Urinary bladder (tissue), 3 donors: ENCODE measurements at regions not wholly inside any gene's neighbourhood (a gene's known extent, or its start where the extent isn't known, plus 50 kb on each side); places are given as distances from the start of the nearest gene placed in this dataset.
"Not testable (repeated sequence)": the region's sequence is repeated elsewhere in the genome, so short reads cannot be mapped to it uniquely, and the experiment has no call there.

Experiments used
- DNase-seq: peaks from one replicate; pipeline ENCODE4 v3.0.0-alpha.2; 2015; ENCODE audit errors: extremely low spot score
- H3K27ac ChIP-seq: one replicate; pipeline ENCODE4 v1.5.1; 2013; ENCODE audit warnings: low read depth, mild to moderate bottlenecking, moderate library complexity
- H3K36me3 ChIP-seq: one replicate; pipeline ENCODE4 v1.6.1; 2013; ENCODE audit warnings: mild to moderate bottlenecking, moderate library complexity; ENCODE audit not compliant: insufficient read depth
- H3K4me1 ChIP-seq: one replicate; pipeline ENCODE4 v1.6.1; 2013; ENCODE audit warnings: mild to moderate bottlenecking, moderate library complexity; ENCODE audit not compliant: insufficient read depth
- H3K4me3 ChIP-seq: one replicate; pipeline ENCODE4 v1.5.1; 2013; ENCODE audit warnings: low read depth, low read length
- WGBS: extraction: QIAGEN DNeasy Blood & Tissue Kit; methylation state at CpG from one replicate; pipeline ENCODE4 v1.1.7; 2013; 5-methylcytosine and 5-hydroxymethylcytosine counted together
- donor health status: healthy with polysubstance abuse.
- donor health status: healthy.

DNA sequence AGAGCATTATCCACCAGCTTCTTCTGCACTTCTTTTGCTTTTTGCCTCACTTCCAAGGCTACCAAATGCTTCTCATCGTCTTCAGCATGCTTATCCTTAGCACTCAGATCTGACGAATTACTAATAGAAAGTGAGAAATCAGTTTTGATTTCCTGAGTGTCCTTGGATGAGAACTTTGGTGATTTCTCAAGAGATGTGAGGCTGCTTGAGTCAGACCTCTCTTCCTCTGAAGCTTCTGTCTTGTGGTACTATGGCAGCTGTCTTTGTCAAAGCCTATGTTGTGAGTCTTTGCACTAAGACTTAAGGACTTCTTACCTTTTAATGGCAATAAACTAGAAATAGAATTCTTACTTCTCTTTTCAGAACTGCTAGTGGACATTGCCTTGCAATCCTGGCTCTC, 169.9 kb downstream of the CPE start:
- H3K27ac ChIP-seq, result no peak overlapping the region
- no peaks in the 10 kb centered on the region for H3K36me3 ChIP-seq
- no peak for DNase-seq
- no peaks in the 10 kb centered on the region for H3K4me1 ChIP-seq
- no peak overlapping the region for H3K4me3 ChIP-seq
- 77% methylated on average over 2 of the region's 2 CpGs for WGBS

GRCh38 chr4:165553221-165553810, 174.5 kb downstream of the CPE start:
- DNase-seq, result no peak
- H3K4me1 ChIP-seq, result no peaks in the 10 kb centered on the region
- H3K36me3 ChIP-seq, result no peaks in the 10 kb centered on the region
- 87% methylated on average over 2 of the region's 2 CpGs for WGBS
- no peak overlapping the region for H3K27ac ChIP-seq
- H3K4me3 ChIP-seq, result no peak overlapping the region

DNA sequence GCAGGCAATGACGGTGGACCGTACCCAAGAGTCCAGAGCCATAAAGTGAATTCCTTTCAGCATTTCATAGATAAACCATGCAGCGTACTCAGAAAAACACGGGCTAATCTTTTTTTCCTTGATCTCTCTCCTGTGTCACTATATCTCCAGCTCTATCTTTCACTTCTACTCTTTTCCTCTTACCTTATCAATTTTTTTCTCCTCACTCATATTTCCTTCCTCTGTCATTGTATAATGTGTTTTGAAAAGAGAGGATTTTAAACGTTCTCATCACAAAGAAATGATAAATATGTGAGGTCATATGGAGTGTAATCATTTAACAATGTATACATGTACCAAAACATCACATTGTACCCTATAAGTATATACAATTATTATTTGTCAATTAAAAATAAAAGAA, 176.5 kb downstream of the CPE start:
- DNase-seq, result no peak
- 36% methylated on average over 5 of the region's 5 CpGs for WGBS
- no peaks in the 10 kb centered on the region for H3K4me1 ChIP-seq
- H3K36me3 ChIP-seq, result no peaks in the 10 kb centered on the region
- no peak overlapping the region for H3K27ac ChIP-seq
- no peak overlapping the region for H3K4me3 ChIP-seq

- Histone ChIP-seq H3K4me1 (no peaks in the 10 kb centered on the region), H3K36me3 (no peaks in the 10 kb centered on the region), H3K27ac (no peak overlapping the region), H3K4me3 (no peak overlapping the region)
- 75% methylated on average over 1 of the region's 1 CpG for WGBS
- DNase-seq, result no peak
Measured at GRCh38 chr4:165556383-165556782, 177.6 kb downstream of the CPE start.

- Histone ChIP-seq H3K27ac (no peak overlapping the region), H3K4me3 (no peak overlapping the region), H3K4me1 (no peaks in the 10 kb centered on the region), H3K36me3 (no peaks in the 10 kb centered on the region)
- DNase-seq, result no peak
- 90% methylated on average over 4 of the region's 4 CpGs for WGBS
Measured at GRCh38 chr4:165560941-165561340, 182.1 kb downstream of the CPE start.

DNA sequence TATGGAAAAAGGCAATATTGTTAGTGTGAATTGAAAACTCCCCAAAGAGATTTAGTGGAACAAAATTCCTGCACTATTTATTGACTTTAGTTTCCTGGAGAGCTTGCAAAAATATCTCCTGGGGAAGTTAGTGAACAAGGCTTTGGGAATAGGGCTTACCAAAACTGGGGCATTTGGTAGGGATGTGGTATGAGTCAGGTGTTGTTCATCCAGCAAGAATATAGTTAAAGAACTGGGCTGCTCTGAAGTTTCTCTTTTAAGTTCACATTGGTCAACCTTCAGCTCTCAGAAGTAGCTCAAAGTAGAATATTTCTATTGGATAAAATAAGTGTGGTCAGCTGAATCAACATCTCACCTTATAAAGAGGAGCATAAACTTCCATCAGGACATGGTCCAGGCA, 185.0 kb downstream of the CPE start:
- Histone ChIP-seq H3K4me1 (no peaks in the 10 kb centered on the region), H3K4me3 (no peak overlapping the region), H3K27ac (no peak overlapping the region), H3K36me3 (no peaks in the 10 kb centered on the region)
- no peak for DNase-seq

- Histone ChIP-seq H3K27ac (no peak overlapping the region), H3K4me3 (no peak overlapping the region), H3K4me1 (no peaks in the 10 kb centered on the region), H3K36me3 (no peaks in the 10 kb centered on the region)
- no peak for DNase-seq
- 94% methylated on average over 8 of the region's 8 CpGs for WGBS
Measured at GRCh38 chr4:165569031-165569430, 190.2 kb downstream of the CPE start.

DNA sequence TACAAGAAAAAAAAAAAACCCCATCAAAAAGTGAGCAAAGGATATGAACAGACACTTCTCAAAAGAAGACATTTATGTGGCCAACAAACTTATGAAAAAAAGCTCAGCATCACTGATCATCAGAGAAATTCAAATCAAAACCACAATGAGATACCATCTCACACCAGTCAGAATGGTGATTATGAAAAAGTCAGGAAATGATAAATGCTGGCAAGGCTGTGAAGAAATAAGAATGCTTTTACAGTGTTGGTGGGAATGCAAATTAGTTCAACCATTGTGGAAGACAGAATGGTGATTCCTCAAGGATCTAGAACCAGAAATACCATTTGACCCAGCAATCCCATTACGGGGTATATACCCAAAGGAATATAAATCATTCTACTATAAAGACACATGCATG, 192.7 kb downstream of the CPE start:
- WGBS, result 92% methylated on average over 1 of the region's 1 CpG
- not testable (repeated sequence) for H3K4me1 ChIP-seq, H3K36me3 ChIP-seq, H3K27ac ChIP-seq, H3K4me3 ChIP-seq, DNase-seq

GRCh38 chr4:165580351-165580905, 201.6 kb downstream of the CPE start:
- no peaks in the 10 kb centered on the region for H3K4me1 ChIP-seq

DNA sequence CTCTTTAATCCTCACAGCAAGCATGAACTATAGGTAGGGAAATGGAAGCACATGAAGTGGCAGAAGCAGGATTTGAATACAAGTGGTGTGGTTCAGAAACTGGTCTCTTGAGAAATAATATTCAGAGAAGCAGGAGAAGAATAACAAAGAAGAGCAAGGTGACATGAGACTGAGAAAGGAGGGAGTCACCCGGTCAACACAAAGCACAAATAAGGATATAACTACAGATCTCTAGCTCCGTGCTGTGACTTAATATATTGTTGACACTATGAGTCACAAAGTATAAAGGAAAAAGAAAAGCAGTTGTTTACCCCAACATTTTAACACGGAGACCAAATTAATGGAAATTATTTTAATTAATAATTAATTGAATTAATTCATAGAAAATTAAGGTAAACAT, 204.5 kb downstream of the CPE start:
- Histone ChIP-seq H3K27ac (no peak overlapping the region), H3K36me3 (no peaks in the 10 kb centered on the region), H3K4me1 (no peaks in the 10 kb centered on the region), H3K4me3 (no peak overlapping the region)
- no peak for DNase-seq
- WGBS, result 90% methylated on average over 3 of the region's 3 CpGs

More at GRCh38 chr4:165580351-165580905, 201.6 kb downstream of the CPE start:
- Histone ChIP-seq H3K36me3 (no peaks in the 10 kb centered on the region), H3K4me3 (no peak overlapping the region), H3K27ac (no peak overlapping the region)
- DNase-seq, result no peak
- WGBS, result 25% methylated on average over 4 of the region's 4 CpGs

DNA sequence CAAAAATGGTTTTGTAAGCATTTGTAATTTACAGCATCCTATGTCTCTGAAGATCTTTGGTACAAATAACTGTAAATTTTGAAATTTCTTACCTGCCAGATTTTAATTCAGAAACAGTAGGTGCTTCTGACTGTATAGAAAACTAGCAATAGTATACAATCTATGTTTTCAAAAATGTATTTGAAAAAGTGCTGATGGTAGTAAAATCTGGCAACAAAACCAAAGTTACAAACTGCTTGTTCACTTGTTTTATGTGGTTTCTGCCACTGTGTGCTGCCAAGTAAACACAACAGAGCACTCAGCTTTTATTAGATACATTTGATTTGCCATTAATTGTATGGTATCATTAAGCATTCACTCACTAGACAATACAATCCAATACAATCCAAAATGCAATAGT, 206.1 kb downstream of the CPE start:
- Histone ChIP-seq H3K27ac (no peak overlapping the region), H3K4me3 (no peak overlapping the region), H3K4me1 (no peaks in the 10 kb centered on the region), H3K36me3 (no peaks in the 10 kb centered on the region)
- no peak for DNase-seq

GRCh38 chr4:165588534-165589315, 209.9 kb downstream of the CPE start:
- 43% methylated on average over 7 of the region's 7 CpGs for WGBS
- no peaks in the 10 kb centered on the region for H3K36me3 ChIP-seq
- H3K4me3 ChIP-seq, result no peak overlapping the region
- H3K27ac ChIP-seq, result no peak overlapping the region
- H3K4me1 ChIP-seq, result no peaks in the 10 kb centered on the region
- no peak for DNase-seq

DNA sequence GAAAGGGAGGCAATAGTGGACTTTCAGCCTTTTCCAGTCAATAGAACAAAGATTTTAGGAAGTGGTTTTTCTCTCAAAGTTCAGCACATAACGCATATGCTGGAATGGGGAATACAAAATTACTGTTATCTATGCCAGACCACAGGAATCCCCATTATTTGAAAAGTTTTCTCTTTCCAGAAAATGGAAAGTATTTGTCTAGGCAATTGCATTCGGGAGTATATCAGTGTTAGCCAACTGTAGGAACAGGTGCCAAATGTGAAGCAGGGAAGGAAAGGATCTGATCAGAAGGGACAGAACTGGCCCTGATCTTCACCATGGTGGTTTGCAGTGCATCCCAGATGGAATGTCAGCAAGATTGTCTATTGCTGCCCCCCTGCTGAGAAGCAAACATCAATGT, 213.6 kb downstream of the CPE start:
- 55% methylated on average over 2 of the region's 2 CpGs for WGBS
- no peak for DNase-seq
- Histone ChIP-seq H3K4me1 (no peaks in the 10 kb centered on the region), H3K36me3 (no peaks in the 10 kb centered on the region), H3K27ac (no peak overlapping the region), H3K4me3 (no peak overlapping the region)
